ENCODE measurements at regions not wholly inside any gene's neighbourhood (a gene's known extent, or its start where the extent isn't known, plus 50 kb on each side); places are given as distances from the start of the nearest gene placed in this dataset.

DNA sequence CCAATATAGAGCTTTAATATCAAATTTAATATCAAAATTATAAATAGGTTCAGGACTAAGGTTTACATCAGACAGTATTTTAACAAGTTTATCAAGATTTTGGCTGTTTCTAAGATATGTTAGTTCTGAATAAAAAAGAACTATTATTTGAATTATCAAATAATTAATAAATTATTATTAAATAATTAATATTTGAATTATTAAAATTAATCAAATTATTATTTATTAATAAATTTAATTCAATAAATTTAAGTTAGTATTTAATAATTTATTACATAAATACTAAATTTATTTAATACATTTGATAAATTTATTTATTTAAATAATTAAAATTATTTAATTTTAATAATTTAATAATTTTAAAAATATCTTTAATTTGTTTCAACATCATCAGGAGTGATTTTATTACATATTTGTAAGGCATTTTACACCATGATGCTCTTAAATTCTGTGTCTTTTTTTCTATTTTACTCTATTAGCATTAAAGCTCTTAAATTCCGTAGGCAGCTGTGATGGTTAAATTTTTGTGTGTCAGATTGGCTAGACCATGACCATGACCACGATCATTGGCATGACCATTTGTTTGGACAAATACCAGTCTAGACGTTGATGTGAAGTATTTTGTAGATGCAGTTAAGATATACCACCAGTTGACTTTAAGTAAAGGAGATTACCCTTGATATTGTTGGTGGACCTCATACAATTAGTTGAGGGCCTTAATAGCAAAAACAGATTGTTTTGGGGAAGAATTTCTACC is 82.6 kb downstream of the BBS10 start:
- TF ChIP-seq SMC3 (conservative IDR thresholded peaks at IDR 0.05; ENCODE audit: poor library complexity) (no peak), RAD21 (conservative IDR thresholded peaks at IDR 0.05) (no peak)
- no peaks in the 10 kb centered on the region for H3K36me3 ChIP-seq (ENCODE audit: insufficient read depth, low read length)
- H3K9me2 ChIP-seq (ENCODE audit: insufficient read depth, low read length): no peaks in the 10 kb centered on the region
- no peak overlapping the region for H3K9ac ChIP-seq (ENCODE audit: low read length)
- no peak overlapping the region for H3K4me2 ChIP-seq (ENCODE audit: low read length)
- no peak overlapping the region for H3K4me3 ChIP-seq (ENCODE audit: low read length)
- no peaks in the 10 kb centered on the region for H3K79me2 ChIP-seq (replicated peaks; ENCODE audit: insufficient read depth, low read length)
- no peaks in the 10 kb centered on the region for H3K9me3 ChIP-seq (ENCODE audit: low read length)
- no peaks in the 10 kb centered on the region for H3K27me3 ChIP-seq (ENCODE audit: insufficient read depth, low read depth, low read length)
- H4K20me1 ChIP-seq (ENCODE audit: insufficient read depth): no peaks in the 10 kb centered on the region
- no peak overlapping the region for H2AFZ ChIP-seq (ENCODE audit: low read depth, low read length)
- H3K27ac ChIP-seq (ENCODE audit: low read length): no peak overlapping the region
- no peaks in the 10 kb centered on the region for H3F3A ChIP-seq (ENCODE audit: insufficient read depth, low read length, poor library complexity, severe bottlenecking)

DNA sequence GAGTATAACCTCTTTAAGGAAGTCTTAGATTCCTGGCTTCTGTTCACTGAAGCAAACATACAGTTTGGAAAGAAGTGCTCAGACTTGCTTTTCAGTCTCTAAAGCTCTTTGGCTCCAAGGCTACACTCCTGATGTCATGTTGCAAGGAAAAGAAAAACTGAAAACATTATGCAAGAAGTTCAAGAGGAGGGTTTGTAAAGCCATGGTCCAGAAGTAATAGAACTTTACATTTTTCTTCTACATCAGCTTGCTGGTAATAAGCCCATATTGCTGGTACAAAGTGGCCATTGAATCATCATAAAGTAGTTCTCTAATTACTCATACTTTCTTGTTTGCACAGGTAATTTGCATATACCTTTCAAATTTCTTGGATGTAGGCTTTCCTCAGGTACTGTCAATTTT is 83.6 kb downstream of the BBS10 start:
- Histone ChIP-seq H3F3A (ENCODE audit: insufficient read depth, low read length, poor library complexity, severe bottlenecking) (no peaks in the 10 kb centered on the region), H2AFZ (ENCODE audit: low read depth, low read length) (no peak overlapping the region), H3K79me2 (replicated peaks; ENCODE audit: insufficient read depth, low read length) (no peaks in the 10 kb centered on the region), H4K20me1 (ENCODE audit: insufficient read depth) (no peaks in the 10 kb centered on the region), H3K27ac (ENCODE audit: low read length) (no peak overlapping the region), H3K4me3 (ENCODE audit: low read length) (no peak overlapping the region), H3K9me2 (ENCODE audit: insufficient read depth, low read length) (no peaks in the 10 kb centered on the region), H3K27me3 (ENCODE audit: insufficient read depth, low read depth, low read length) (no peaks in the 10 kb centered on the region), H3K9ac (ENCODE audit: low read length) (no peak overlapping the region), H3K9me3 (ENCODE audit: low read length) (no peaks in the 10 kb centered on the region), H3K36me3 (ENCODE audit: insufficient read depth, low read length) (no peaks in the 10 kb centered on the region), H3K4me2 (ENCODE audit: low read length) (no peak overlapping the region)
- TF ChIP-seq EP300 (conservative IDR thresholded peaks at IDR 0.05; ENCODE audit: poor library complexity, severe bottlenecking): no peak
- TF ChIP-seq RAD21 (conservative IDR thresholded peaks at IDR 0.05): no peak
- TF ChIP-seq SMC3 (conservative IDR thresholded peaks at IDR 0.05; ENCODE audit: poor library complexity): no peak
- TF ChIP-seq POLR2AphosphoS5 (IDR thresholded peaks at IDR 0.05): no peak
- TF ChIP-seq EZH2 (IDR thresholded peaks at IDR 0.05; ENCODE audit: borderline replicate concordance, insufficient read depth, low read length, poor library complexity, severe bottlenecking): no peak
- no peak for TF ChIP-seq MXI1 (conservative IDR thresholded peaks at IDR 0.05; ENCODE audit: poor library complexity, severe bottlenecking)
- TF ChIP-seq REST (IDR thresholded peaks at IDR 0.05; ENCODE audit: borderline replicate concordance): no peak
- no peak for TF ChIP-seq CTCF (IDR thresholded peaks at IDR 0.05; ENCODE audit: poor library complexity, severe bottlenecking)
- TF ChIP-seq TAF1 (IDR thresholded peaks at IDR 0.05; ENCODE audit: low read depth): no peak

All from neural cell (in vitro differentiated cells).